HG03457 (cell line): ENCODE measurements at regions not wholly inside any gene's neighbourhood (a gene's known extent, or its start where the extent isn't known, plus 50 kb on each side); places are given as distances from the start of the nearest gene placed in this dataset.
"Not testable (repeated sequence)": the region's sequence is repeated elsewhere in the genome, so short reads cannot be mapped to it uniquely, and the experiment has no call there.

Source experiments
- ATAC-seq: cut with Tn5 transposase; IDR thresholded peaks from one replicate; pipeline ENCODE4 v1.9.1; 2021; ENCODE audit warnings: moderate number of reproducible peaks; ENCODE audit not compliant: unreplicated experiment

DNA sequence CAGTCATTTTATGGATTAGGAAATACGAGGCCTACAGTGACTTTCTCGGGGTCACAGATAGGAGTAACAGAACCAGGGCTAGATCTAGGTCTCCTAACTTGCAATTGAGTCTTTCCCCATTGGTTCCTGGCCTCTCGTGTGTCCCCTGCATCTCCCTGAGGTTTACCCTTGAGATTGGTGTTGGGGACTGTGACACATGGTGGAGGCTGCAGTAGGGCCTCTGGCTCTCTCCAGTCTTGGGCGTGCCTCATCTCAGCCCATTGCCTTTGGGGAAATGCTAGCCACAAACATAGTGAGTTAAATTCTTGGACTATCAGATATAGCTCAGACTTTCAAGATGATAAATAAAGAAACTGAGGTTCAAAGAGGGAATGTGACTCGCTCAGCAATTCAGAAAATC lies 212.1 kb downstream of the KCNRG start:
- no peak for ATAC-seq

DNA sequence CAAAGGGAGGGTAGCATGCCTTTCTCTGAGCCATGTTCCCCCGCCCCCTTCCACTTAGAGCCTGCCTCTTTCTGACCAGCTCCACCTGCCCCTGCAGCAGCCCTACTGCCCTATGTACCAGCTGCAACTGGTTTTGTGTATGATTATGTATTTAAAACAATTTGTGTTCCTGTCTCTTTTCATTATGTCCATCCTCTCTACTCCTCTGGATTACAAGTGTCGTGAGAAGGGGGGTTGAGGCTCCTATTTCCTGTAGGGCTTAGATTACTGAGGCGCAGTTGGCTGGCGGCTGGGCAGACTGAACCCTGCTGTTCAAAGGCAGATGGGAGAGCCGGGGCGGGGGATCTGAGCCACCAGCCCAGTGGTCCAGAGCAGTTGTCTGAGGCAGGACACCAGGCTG lies 213.3 kb downstream of the KCNRG start:
- ATAC-seq, result no peak

DNA sequence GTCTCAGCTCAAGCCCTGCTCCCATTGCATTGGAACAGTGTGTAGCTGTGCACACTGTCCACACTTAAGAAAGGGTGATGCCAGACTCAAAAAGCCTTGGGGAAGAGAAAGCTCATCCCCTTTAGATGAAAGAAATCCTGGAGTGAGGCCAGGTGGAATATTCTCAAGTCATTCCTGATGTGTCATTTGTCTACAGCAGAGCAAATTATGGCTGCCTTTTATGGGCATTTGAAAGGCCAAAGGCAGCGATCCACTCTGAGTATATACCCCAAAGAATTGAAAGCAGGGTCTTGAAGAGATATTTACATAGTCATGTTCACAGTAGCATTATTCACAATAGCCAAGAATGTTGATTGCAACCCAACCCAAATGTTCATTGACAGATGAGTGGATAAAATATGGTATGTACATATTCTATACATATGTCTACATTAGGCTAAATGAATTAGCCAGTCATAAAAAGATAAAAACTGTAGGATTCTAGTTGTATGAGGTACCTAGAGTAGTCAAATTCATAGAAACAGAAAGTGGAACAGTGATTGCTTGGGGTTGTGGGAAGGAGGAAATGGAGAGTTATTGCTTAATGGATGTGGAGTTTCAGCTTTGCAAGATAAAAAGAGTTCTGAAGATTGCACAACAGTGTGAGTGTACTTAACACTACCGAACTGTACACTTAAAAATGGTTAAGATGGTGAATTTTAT lies 214.9 kb downstream of the KCNRG start:
- ATAC-seq, result peak; percentile 46

DNA sequence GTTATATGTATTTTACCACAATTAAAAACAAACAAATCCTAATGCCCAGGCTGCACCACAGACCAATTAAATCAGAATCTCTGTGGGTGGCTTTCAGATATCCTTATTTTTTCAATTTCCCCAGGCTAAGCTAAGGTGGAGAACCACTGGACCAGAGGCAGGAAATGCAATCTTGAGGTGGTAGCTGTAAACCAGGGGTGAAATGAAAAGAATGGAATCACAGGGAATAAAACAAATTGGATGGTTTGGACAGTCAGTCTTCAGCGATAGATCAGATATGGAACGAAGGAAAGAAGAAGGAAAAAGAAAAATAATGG lies 215.4 kb downstream of the KCNRG start:
- ATAC-seq, result no peak

DNA sequence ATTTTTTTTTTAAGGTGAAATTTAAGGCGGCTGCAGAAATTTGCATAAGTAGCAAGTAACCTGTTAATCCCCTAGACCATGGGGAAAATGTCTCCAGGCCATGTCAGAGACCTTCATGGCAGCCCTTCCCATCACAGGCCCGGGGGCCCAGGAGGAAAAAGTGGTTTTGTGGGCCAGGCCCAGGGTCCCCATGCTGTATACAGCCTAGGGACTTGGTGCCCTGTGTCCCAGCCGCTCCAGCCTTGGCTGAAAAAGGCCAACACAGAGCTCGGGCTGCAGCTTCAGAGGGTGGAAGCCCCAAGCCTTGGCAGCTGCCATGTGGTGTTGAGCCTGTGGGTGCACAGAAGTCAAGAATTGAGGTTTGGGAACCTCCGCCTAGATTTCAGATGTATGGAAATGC lies 218.3 kb downstream of the KCNRG start:
- ATAC-seq, result not testable (repeated sequence)

- no peak for ATAC-seq
These were observed 220.5 kb downstream of the KCNRG start for GRCh38 chr13:50235604-50236342.

DNA sequence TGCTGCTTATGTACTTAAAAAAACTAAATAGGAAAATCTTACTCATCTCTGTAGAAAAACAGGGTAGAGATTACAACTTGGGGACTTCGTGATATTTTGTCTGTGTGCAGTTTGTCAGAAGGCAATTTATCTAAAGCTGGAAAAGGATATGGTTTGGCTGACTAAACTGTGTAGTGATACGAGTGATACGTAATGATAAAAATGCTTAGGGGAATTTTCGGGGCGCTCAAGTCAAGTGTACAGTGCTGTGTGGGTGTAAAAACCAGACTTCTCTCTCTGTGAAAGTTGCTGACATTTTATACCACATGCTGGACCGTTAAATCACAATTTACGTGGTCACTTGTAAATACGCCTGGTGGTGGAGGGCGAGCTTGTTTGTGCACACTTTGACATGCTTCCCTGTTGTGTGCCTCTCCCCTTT lies 221.7 kb downstream of the KCNRG start:
- peak; percentile 88 for ATAC-seq

GRCh38 chr13:50238922-50239321 lies 223.7 kb downstream of the KCNRG start:
- no peak for ATAC-seq

DNA sequence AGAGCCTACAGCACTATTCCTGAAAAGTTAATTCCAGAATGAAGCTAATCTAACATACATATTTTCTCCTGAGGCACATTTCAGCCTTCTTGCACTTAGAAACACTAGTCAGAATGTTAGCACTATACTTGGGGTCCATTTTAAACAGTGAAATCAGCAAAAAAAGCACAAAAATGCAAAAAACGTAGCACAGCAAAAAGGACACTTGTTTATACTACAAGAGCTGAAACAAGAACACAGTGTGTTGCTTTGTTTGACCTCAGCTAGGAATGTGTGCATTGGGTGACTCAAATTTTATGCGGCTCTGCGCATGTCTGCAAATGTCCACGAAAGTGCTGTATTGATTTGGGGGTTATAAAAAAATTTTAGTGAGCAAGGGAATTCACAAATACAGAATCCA lies 226.2 kb downstream of the KCNRG start:
- ATAC-seq, result no peak

- ATAC-seq, result no peak
These were observed 228.7 kb downstream of the KCNRG start for GRCh38 chr13:50243931-50244330.

DNA sequence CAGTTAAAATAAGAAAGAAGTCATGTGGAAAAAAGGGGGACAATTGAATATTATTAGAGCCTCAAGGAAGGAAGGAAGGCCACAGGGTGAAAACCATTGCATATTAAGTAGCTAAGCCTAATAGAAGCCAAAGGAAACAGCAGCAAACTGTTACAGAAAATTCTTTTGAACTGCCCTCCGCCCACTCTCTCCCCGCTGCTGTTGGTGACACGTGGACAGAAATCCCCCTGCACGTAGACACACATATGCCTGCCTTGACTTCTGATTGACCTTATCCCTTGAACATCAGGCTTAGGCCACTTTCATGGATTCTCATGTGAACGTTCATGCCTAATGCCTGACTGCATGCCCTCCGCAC lies 229.1 kb downstream of the KCNRG start:
- peak; percentile 4 for ATAC-seq

- ATAC-seq, result peak; percentile 84
These were observed 229.7 kb downstream of the KCNRG start for GRCh38 chr13:50244713-50245574.

DNA sequence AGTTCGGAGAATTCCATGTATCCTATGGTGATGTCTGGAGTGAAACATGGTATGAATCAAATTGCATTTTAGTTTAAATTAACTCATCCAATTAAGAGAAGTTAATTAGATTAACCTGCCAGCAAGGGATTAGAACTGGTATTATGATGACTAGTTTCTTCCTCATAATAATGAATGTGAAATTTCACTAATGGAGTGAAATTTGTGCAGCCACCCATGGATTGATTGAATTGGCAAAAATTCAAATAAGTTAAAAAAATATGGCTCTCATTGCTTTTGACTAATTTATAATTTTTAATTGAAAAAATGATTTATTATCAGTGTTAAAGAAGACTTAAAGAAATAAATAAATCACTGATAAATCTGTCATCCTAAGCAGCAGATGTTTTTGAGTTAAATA lies 232.0 kb downstream of the KCNRG start:
- ATAC-seq, result no peak

DNA sequence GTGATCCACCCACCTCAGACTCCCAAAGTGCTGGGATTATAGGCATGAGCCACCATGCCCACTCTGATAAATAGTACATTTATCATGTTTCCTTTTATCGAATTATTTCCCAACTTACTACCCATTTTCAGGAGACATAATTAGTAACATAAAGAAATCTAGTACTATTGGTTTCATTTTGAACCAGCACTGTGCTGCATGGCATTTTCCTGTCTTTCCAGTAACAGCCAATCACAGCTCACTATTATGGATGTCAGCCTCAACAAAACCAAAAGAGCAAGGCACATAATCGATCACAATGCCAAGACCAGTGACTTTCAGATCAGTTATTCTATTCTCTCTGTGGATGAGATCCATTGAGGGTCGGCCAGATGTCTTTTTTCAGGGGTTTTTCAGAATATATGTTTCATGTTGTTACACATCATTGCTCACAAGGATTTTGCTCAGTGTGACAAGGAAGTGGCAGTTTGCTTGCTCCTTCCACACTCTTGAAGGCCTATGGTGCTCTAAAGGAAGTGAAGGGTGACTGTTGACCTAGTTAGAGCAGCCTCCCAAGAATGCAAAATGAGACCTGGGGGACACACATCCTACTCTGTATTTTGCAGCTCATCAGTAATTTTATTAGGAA lies 233.4 kb downstream of the KCNRG start:
- ATAC-seq, result no peak

- ATAC-seq, result no peak
These were observed 233.9 kb downstream of the KCNRG start for GRCh38 chr13:50249144-50249521.

- no peak for ATAC-seq
These were observed 235.2 kb downstream of the KCNRG start for GRCh38 chr13:50250401-50250800.

DNA sequence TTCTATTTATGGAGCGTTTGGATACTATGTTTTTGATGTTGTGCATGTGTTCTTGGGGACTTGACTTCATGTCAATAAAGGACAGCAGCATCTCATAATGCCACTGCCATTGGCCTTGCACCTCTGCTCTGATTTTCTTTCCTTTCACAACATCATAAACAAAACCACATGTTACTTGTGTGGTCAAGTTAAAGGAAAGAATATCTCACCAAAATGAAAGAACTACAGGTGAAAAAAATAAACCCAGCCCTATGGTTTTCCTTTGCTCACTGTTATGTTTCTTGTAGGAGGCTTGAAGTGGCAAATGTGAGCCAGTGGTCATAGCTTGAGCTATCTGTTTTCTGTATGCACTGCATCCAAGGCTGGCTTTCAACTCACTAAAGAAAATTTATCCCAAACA lies 240.4 kb downstream of the KCNRG start:
- ATAC-seq, result no peak

- ATAC-seq, result not testable (repeated sequence)
These were observed 241.5 kb downstream of the KCNRG start for GRCh38 chr13:50256536-50257321.

DNA sequence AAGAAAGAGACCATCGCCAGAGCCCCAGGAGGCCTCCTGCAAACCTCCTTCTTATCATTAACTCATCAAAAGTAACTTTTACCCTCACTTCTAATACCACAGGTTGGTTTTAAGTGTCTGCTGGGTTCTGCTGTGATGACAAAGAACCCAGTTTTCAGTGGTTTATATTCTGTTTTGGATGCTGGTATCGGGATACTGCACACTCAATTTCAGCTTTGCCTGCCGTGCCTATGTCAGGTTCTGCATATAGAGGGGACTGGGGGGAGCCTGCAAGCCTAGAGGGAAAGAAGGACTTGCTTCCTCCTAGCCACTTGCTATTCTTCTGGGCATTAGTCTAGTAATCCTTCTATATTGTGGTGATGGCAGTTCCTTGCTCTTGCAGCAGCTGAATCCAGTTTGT lies 242.4 kb downstream of the KCNRG start:
- no peak for ATAC-seq

GRCh38 chr13:50261130-50261901 lies 246.1 kb downstream of the KCNRG start:
- ATAC-seq, result no peak
